Activated gamma-delta T cell (primary cell): ENCODE measurements at regions not wholly inside any gene's neighbourhood (a gene's known extent, or its start where the extent isn't known, plus 50 kb on each side); places are given as distances from the start of the nearest gene placed in this dataset.

Experiments
- DNase-seq: peaks from one replicate; lab custom pipeline; 2025; lab: John Stamatoyannopoulos, UW

- no peak for DNase-seq
Measured at GRCh38 chr18:40882468-40882867, 1072.6 kb upstream of the PIK3C3 start.

GRCh38 chr18:40878371-40878770 lies 1076.7 kb upstream of the PIK3C3 start:
- DNase-seq = no peak

GRCh38 chr18:40877096-40877495 lies 1077.9 kb upstream of the PIK3C3 start:
- DNase-seq = no peak

GRCh38 chr18:40875101-40875615 lies 1079.9 kb upstream of the PIK3C3 start:
- no peak for DNase-seq

GRCh38 chr18:40874233-40874632 lies 1080.8 kb upstream of the PIK3C3 start:
- no peak for DNase-seq

GRCh38 chr18:40868110-40868858 lies 1086.8 kb upstream of the PIK3C3 start:
- no peak for DNase-seq

- no peak for DNase-seq
Measured at GRCh38 chr18:40867459-40867858, 1087.6 kb upstream of the PIK3C3 start.

GRCh38 chr18:40866968-40867367 lies 1088.1 kb upstream of the PIK3C3 start:
- DNase-seq = no peak

GRCh38 chr18:40866013-40866645 lies 1088.9 kb upstream of the PIK3C3 start:
- DNase-seq = no peak

GRCh38 chr18:40864846-40865245 lies 1090.2 kb upstream of the PIK3C3 start:
- DNase-seq = no peak

- DNase-seq = no peak
Measured at GRCh38 chr18:40863801-40864200, 1091.2 kb upstream of the PIK3C3 start.

- no peak for DNase-seq
Measured at GRCh38 chr18:40860189-40860588, 1094.8 kb upstream of the PIK3C3 start.

GRCh38 chr18:40855661-40856060 lies 1099.4 kb upstream of the PIK3C3 start:
- DNase-seq = no peak

- DNase-seq = no peak
Measured at GRCh38 chr18:40852406-40852805, 1102.6 kb upstream of the PIK3C3 start.

GRCh38 chr18:40851014-40851429 lies 1104.0 kb upstream of the PIK3C3 start:
- no peak for DNase-seq

GRCh38 chr18:40849886-40850285 lies 1105.1 kb upstream of the PIK3C3 start:
- DNase-seq = no peak

GRCh38 chr18:40841467-40841866 lies 1113.6 kb upstream of the PIK3C3 start:
- no peak for DNase-seq

GRCh38 chr18:40841063-40841462 lies 1114.0 kb upstream of the PIK3C3 start:
- no peak for DNase-seq

- DNase-seq = no peak
Measured at GRCh38 chr18:40832362-40832761, 1122.7 kb upstream of the PIK3C3 start.

- no peak for DNase-seq
Measured at GRCh38 chr18:40824291-40824690, 1130.7 kb upstream of the PIK3C3 start.

GRCh38 chr18:40821596-40822243 lies 1133.3 kb upstream of the PIK3C3 start:
- no peak for DNase-seq

GRCh38 chr18:40812981-40813515 lies 1142.0 kb upstream of the PIK3C3 start:
- no peak for DNase-seq

GRCh38 chr18:40810372-40810771 lies 1144.7 kb upstream of the PIK3C3 start:
- no peak for DNase-seq
